ENCODE measurements at regions not wholly inside any gene's neighbourhood (a gene's known extent, or its start where the extent isn't known, plus 50 kb on each side); places are given as distances from the start of the nearest gene placed in this dataset.
"Not testable (repeated sequence)": the region's sequence is repeated elsewhere in the genome, so short reads cannot be mapped to it uniquely, and the experiment has no call there.

DNA sequence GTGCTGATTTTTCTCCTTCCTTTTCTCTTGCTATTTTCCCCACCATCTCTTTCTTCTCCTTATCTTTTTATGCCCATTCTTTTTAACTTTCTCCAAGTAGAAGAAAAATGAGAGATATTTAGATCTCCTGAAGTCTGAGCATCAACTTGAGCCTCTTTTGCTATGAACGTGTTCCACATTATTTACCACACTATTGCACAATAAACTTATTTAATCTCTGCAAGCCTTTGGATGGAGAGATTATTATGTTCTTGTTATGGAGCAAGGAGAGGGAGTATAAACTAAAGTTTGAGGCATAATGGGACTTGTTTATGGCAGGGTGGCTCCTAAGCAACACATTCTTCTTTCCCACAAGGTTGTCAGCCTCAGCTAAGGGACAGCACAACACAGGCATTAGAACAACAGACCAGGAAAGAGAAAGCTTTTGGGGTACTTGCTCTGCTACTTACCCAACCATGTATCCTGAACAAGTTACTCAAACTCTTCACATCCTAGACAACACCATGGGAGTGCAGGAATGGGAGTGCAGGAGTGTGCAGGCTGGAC, 365.5 kb upstream of the BOD1L1 start:
- H3K27ac Mint-ChIP-seq (ENCODE audit: unreplicated experiment), result no peak overlapping the region
- no peaks in the 10 kb centered on the region for H3K9me3 Mint-ChIP-seq (ENCODE audit: unreplicated experiment)
- H3K4me3 Mint-ChIP-seq (ENCODE audit: unreplicated experiment), result no peak overlapping the region
- no peak for DNase-seq (ENCODE audit: low spot score)
- no peaks in the 10 kb centered on the region for H3K27me3 Mint-ChIP-seq (ENCODE audit: unreplicated experiment)
- H3K36me3 Mint-ChIP-seq (ENCODE audit: low read depth, unreplicated experiment), result no peaks in the 10 kb centered on the region
- TF ChIP-seq, protein P1, sequence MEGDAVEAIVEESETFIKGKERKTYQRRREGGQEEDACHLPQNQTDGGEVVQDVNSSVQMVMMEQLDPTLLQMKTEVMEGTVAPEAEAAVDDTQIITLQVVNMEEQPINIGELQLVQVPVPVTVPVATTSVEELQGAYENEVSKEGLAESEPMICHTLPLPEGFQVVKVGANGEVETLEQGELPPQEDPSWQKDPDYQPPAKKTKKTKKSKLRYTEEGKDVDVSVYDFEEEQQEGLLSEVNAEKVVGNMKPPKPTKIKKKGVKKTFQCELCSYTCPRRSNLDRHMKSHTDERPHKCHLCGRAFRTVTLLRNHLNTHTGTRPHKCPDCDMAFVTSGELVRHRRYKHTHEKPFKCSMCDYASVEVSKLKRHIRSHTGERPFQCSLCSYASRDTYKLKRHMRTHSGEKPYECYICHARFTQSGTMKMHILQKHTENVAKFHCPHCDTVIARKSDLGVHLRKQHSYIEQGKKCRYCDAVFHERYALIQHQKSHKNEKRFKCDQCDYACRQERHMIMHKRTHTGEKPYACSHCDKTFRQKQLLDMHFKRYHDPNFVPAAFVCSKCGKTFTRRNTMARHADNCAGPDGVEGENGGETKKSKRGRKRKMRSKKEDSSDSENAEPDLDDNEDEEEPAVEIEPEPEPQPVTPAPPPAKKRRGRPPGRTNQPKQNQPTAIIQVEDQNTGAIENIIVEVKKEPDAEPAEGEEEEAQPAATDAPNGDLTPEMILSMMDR (IDR thresholded peaks at IDR 0.05; ENCODE audit: unreplicated experiment), result no peak
- H3K4me1 Mint-ChIP-seq (ENCODE audit: unreplicated experiment), result peaks cover 2% of the 10 kb centered on the region

DNA sequence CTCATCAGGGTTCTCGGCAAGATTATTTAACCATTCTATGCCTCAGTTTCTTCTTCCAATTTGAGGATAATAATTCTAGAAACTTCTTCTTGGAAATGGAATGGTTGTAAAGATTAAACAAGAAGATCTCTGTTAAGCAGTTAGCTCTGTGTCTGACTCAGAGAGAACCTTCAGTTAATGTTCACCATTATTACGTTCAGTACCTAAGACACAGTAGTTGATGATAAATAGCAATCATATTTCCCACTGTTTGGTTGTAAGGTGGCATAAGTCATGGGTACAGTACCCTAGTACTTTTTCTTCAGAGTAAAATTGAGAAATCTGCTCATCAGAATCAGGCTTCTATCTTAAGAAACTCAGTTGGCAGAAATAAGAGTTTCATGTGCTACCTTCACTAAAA, 366.5 kb upstream of the BOD1L1 start:
- Mint-ChIP-seq H3K27me3 (ENCODE audit: unreplicated experiment) (no peaks in the 10 kb centered on the region), H3K36me3 (ENCODE audit: low read depth, unreplicated experiment) (no peaks in the 10 kb centered on the region), H3K27ac (ENCODE audit: unreplicated experiment) (no peak overlapping the region), H3K4me3 (ENCODE audit: unreplicated experiment) (no peak overlapping the region), H3K9me3 (ENCODE audit: unreplicated experiment) (no peaks in the 10 kb centered on the region), H3K4me1 (ENCODE audit: unreplicated experiment) (peaks cover 2% of the 10 kb centered on the region)
- no peak for DNase-seq (ENCODE audit: low spot score)
- TF ChIP-seq, protein P1 (IDR thresholded peaks at IDR 0.05; ENCODE audit: unreplicated experiment), result no peak

DNA sequence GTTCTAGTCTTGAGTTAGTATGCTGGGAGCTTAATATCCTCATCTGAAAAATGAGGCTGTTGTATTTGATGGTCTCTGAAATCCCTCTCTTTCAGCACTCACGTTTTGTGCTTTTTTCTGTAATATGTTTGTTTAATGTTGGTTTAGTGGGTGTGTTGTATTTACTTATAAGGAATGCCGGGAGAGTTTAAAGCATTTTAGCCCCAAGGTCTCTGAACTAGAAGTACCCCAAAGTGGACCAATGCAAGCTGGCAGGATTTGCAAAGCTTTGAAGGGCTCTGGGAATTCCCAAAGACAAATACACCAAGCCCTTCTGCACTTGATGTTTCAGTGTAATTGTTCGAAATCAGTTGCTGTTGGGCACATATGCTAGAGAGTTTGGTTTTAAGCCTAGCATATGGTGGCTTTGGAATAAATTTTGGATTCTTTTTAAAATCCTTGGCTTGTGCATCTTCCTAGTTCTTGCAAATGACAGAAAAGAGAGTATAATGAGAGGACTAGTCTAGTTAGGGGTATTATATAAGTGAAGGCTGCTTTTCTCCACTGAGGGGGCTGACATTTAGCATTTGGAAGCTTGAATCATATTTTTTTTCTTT, 371.4 kb upstream of the BOD1L1 start:
- H3K9me3 Mint-ChIP-seq (ENCODE audit: unreplicated experiment), result peaks cover 7% of the 10 kb centered on the region
- no peak overlapping the region for H3K27ac Mint-ChIP-seq (ENCODE audit: unreplicated experiment)
- H3K36me3 Mint-ChIP-seq (ENCODE audit: low read depth, unreplicated experiment), result peaks cover 13% of the 10 kb centered on the region
- no peaks in the 10 kb centered on the region for H3K27me3 Mint-ChIP-seq (ENCODE audit: unreplicated experiment)
- no peaks in the 10 kb centered on the region for H3K4me1 Mint-ChIP-seq (ENCODE audit: unreplicated experiment)
- H3K4me3 Mint-ChIP-seq (ENCODE audit: unreplicated experiment), result no peak overlapping the region
- DNase-seq (ENCODE audit: low spot score), result no peak
- TF ChIP-seq, protein P1 (IDR thresholded peaks at IDR 0.05; ENCODE audit: unreplicated experiment), result no peak

DNA sequence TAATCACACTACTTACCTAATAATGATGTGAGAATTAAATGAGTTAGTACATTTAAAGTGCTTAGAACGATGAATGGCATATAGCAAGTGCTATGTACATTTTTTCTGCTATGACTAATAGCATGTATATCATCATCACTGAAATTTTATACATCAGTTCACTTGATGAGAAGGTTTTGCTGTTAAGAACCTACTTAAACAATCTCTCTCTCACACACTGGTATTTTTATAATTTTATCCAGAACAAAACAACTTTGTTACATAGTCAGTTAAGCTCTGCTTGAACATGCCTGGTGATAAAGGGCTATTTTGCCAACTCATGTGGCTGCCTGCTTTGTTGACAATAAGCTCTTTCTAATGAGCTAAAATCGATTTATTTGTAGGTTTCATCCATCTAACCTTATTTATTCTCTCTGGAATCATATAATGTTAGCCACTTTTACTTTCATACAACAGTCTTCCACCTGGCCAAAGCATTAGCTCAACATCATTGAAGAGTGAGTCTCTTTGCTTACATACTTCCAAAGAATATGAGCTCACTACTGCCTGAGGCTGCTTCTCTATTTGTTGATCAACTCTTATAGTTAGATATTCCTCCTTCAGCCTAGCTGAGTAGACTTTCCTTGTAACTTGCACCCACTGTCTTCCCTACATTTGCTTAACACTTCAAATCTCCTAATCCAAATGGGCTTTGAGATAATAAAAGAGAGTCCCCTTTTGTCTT, 372.7 kb upstream of the BOD1L1 start:
- no peak overlapping the region for H3K4me3 Mint-ChIP-seq (ENCODE audit: unreplicated experiment)
- TF ChIP-seq, protein P1 (IDR thresholded peaks at IDR 0.05; ENCODE audit: unreplicated experiment), result no peak

DNA sequence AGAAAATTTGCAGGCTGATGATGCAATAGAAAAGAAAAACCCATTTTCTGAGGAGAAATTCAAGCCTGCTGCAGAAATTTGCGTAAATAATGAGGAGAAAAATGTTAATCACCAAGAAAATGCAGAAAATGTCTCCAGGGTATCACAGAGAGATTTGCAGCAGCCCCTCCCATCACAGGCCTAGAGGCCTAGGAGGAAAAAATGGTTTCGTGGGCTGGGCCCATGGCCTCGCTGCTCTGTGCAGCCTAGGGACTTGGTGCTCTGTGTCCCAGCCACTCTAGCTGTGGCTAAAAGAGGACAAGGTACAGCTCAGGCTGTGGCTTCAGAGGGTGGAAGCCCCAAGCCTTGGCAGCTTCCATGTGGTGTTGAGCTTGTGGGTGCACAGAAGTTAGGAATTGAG, 374.8 kb upstream of the BOD1L1 start:
- H3K4me1 Mint-ChIP-seq (ENCODE audit: unreplicated experiment); H3K27me3 Mint-ChIP-seq (ENCODE audit: unreplicated experiment); H3K27ac Mint-ChIP-seq (ENCODE audit: unreplicated experiment); DNase-seq (ENCODE audit: low spot score); H3K9me3 Mint-ChIP-seq (ENCODE audit: unreplicated experiment); H3K4me3 Mint-ChIP-seq (ENCODE audit: unreplicated experiment): not testable (repeated sequence)
- H3K36me3 Mint-ChIP-seq (ENCODE audit: low read depth, unreplicated experiment), result peaks cover 13% of the 10 kb centered on the region

More for the DNA sequence above, 372.7 kb upstream of the BOD1L1 start:
- Mint-ChIP-seq H3K36me3 (ENCODE audit: low read depth, unreplicated experiment) (peaks cover 13% of the 10 kb centered on the region), H3K27me3 (ENCODE audit: unreplicated experiment) (no peaks in the 10 kb centered on the region), H3K9me3 (ENCODE audit: unreplicated experiment) (peaks cover 7% of the 10 kb centered on the region), H3K27ac (ENCODE audit: unreplicated experiment) (no peak overlapping the region), H3K4me1 (ENCODE audit: unreplicated experiment) (no peaks in the 10 kb centered on the region)
- no peak for DNase-seq (ENCODE audit: low spot score)
